ENCODE measurements at regions not wholly inside any gene's neighbourhood (a gene's known extent, or its start where the extent isn't known, plus 50 kb on each side); places are given as distances from the start of the nearest gene placed in this dataset.

GRCh38 chr9:18208166-18209059 lies 265.5 kb upstream of the ADAMTSL1 start:
- Histone ChIP-seq H3K4me3 (ENCODE audit: low read length) (no peak overlapping the region), H2AFZ (ENCODE audit: low read depth, low read length) (no peak overlapping the region), H3K4me2 (ENCODE audit: low read length) (no peak overlapping the region), H3K4me1 (ENCODE audit: low read length) (no peaks in the 10 kb centered on the region), H3K9ac (ENCODE audit: low read length) (no peak overlapping the region), H4K20me1 (ENCODE audit: insufficient read depth, low read length) (no peaks in the 10 kb centered on the region), H3K27ac (ENCODE audit: low read length) (no peak overlapping the region), H3K36me3 (replicated peaks; ENCODE audit: low read depth, low read length) (no peaks in the 10 kb centered on the region), H3K9me3 (ENCODE audit: insufficient read depth, low read length) (no peaks in the 10 kb centered on the region), H3K27me3 (ENCODE audit: low read depth, low read length) (no peaks in the 10 kb centered on the region), H3K79me2 (ENCODE audit: low read length) (no peaks in the 10 kb centered on the region)
- TF ChIP-seq EZH2phosphoT487 (IDR thresholded peaks at IDR 0.05; ENCODE audit: low read depth), result no peak
- TF ChIP-seq CTCF (IDR thresholded peaks at IDR 0.05; ENCODE audit: low read depth, low read length), result peak; percentile 35

- Histone ChIP-seq H3K4me2 (ENCODE audit: low read length) (no peak overlapping the region), H3K9ac (ENCODE audit: low read length) (no peak overlapping the region), H3K9me3 (ENCODE audit: insufficient read depth, low read length) (no peaks in the 10 kb centered on the region), H3K4me3 (ENCODE audit: low read length) (no peak overlapping the region), H3K4me1 (ENCODE audit: low read length) (no peaks in the 10 kb centered on the region), H3K36me3 (replicated peaks; ENCODE audit: low read depth, low read length) (no peaks in the 10 kb centered on the region), H3K27me3 (ENCODE audit: low read depth, low read length) (no peaks in the 10 kb centered on the region), H2AFZ (ENCODE audit: low read depth, low read length) (no peak overlapping the region), H3K27ac (ENCODE audit: low read length) (no peak overlapping the region), H4K20me1 (ENCODE audit: insufficient read depth, low read length) (no peaks in the 10 kb centered on the region), H3K79me2 (ENCODE audit: low read length) (no peaks in the 10 kb centered on the region)
- TF ChIP-seq CTCF (IDR thresholded peaks at IDR 0.05; ENCODE audit: low read depth, low read length) (no peak), EZH2phosphoT487 (IDR thresholded peaks at IDR 0.05; ENCODE audit: low read depth) (no peak)
These were observed 258.3 kb upstream of the ADAMTSL1 start for GRCh38 chr9:18215626-18216025.

- H3K79me2 ChIP-seq (ENCODE audit: low read length), result no peaks in the 10 kb centered on the region
- TF ChIP-seq EZH2phosphoT487 (IDR thresholded peaks at IDR 0.05; ENCODE audit: low read depth) (no peak), CTCF (IDR thresholded peaks at IDR 0.05; ENCODE audit: low read depth, low read length) (no peak)
These were observed 257.6 kb upstream of the ADAMTSL1 start for GRCh38 chr9:18216376-18216775.

GRCh38 chr9:18228101-18228500 lies 245.9 kb upstream of the ADAMTSL1 start:
- no peak for TF ChIP-seq EZH2phosphoT487 (IDR thresholded peaks at IDR 0.05; ENCODE audit: low read depth)
- TF ChIP-seq CTCF (IDR thresholded peaks at IDR 0.05; ENCODE audit: low read depth, low read length), result no peak
- no peak overlapping the region for H3K9ac ChIP-seq (ENCODE audit: low read length)
- H3K27me3 ChIP-seq (ENCODE audit: low read depth, low read length), result no peaks in the 10 kb centered on the region
- H3K4me1 ChIP-seq (ENCODE audit: low read length), result no peaks in the 10 kb centered on the region
- no peaks in the 10 kb centered on the region for H3K79me2 ChIP-seq (ENCODE audit: low read length)
- no peak overlapping the region for H3K4me2 ChIP-seq (ENCODE audit: low read length)
- H3K9me3 ChIP-seq (ENCODE audit: insufficient read depth, low read length), result no peaks in the 10 kb centered on the region
- no peak overlapping the region for H3K4me3 ChIP-seq (ENCODE audit: low read length)
- no peak overlapping the region for H2AFZ ChIP-seq (ENCODE audit: low read depth, low read length)
- H3K36me3 ChIP-seq (replicated peaks; ENCODE audit: low read depth, low read length), result no peaks in the 10 kb centered on the region
- H4K20me1 ChIP-seq (ENCODE audit: insufficient read depth, low read length), result no peaks in the 10 kb centered on the region
- no peak overlapping the region for H3K27ac ChIP-seq (ENCODE audit: low read length)

More at GRCh38 chr9:18216376-18216775, 257.6 kb upstream of the ADAMTSL1 start:
- Histone ChIP-seq H3K4me3 (ENCODE audit: low read length) (no peak overlapping the region), H3K27ac (ENCODE audit: low read length) (no peak overlapping the region), H3K4me1 (ENCODE audit: low read length) (no peaks in the 10 kb centered on the region), H3K36me3 (replicated peaks; ENCODE audit: low read depth, low read length) (no peaks in the 10 kb centered on the region), H3K9me3 (ENCODE audit: insufficient read depth, low read length) (no peaks in the 10 kb centered on the region), H3K4me2 (ENCODE audit: low read length) (no peak overlapping the region), H3K27me3 (ENCODE audit: low read depth, low read length) (no peaks in the 10 kb centered on the region), H2AFZ (ENCODE audit: low read depth, low read length) (no peak overlapping the region), H4K20me1 (ENCODE audit: insufficient read depth, low read length) (no peaks in the 10 kb centered on the region), H3K9ac (ENCODE audit: low read length) (no peak overlapping the region)
